ENCODE measurements at regions not wholly inside any gene's neighbourhood (a gene's known extent, or its start where the extent isn't known, plus 50 kb on each side); places are given as distances from the start of the nearest gene placed in this dataset.

DNA sequence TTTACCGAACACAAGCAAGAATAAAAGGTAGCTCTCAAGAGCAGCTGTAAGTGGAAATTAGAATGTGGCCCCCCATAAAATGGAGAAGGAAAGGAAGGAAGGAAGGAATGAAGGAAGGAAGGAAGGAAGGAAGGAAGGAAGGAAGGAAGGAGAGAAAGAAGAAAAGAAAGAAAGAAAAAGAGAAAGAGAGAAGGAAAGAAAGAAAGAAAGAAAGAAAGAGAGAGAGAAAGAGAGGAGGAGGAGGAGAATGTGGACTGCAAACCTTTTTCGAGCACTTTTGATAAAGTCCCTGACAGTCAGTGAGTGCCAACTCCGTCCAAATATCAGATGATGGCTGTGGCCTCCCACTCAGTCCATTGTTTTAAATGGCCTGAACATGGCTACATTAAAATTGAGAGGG, 53.8 kb upstream of the SNX2 start:
- DNase-seq (ENCODE audit: low spot score), result no peak

DNA sequence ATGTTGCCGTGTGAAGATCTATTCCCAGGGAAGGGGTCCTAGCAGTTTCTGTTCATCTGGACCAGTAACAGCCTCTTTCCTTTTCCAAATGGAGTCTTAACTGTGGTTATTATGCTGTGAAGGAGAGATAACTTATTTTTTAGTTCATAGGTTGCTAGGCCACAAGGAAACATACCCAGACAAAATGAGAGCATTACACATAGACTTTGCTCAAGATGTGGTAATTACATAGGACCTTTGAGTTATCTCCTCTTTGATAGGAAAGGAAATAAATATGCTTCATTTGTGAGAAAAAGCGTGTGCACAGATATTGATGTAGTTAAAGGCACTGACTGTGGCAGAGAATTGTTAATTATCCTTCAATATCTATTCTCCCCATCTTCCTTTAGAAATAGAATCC, 52.5 kb upstream of the SNX2 start:
- DNase-seq (ENCODE audit: low spot score), result no peak

DNA sequence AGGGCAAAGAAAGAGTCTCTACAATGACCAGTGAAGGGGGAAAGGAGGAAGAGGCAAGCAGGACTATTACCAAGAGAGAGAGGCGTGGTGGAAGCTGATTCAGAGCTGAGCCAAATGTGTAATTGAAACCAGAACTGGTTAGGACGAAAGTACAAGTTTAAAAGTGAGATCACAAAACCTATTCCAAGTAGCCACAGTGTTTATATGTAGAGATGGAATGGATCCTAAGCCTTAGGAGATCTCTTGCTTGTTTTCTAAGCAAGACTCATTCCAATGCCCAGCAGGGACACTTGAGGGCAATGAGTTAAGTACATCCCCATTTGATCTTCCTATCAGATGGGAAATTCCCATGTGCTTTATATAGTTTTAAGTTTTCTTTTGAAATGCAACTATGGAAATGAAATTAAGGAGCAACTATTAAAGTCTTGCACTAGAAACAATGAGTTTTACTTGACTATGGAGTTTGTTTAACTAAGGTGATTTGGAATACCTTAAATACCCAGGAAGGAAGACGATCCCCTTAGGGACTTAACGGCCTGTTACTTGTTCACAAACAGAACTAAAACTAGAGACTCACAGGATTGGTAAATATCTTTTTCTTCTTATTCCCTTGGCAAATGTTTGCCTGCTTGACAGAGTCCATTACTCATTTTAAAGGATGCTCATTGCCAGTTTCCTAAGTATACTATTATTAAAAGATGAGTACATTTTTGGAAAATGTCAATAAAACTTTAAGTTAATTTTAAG, 51.1 kb upstream of the SNX2 start:
- no peak for DNase-seq (ENCODE audit: low spot score)

Data from NAMALWA (cell line).